Activated B cell treated with CpG ODN at 0.5 μM for 24 hours (primary cell): ENCODE measurements at regions not wholly inside any gene's neighbourhood (a gene's known extent, or its start where the extent isn't known, plus 50 kb on each side); places are given as distances from the start of the nearest gene placed in this dataset.

Experiments
- ATAC-seq: fragments of 200-7000 bp; cut with Tn5 transposase; one replicate; pipeline ENCODE4 v1.10.0; 2021; ENCODE audit warnings: low read depth, mild to moderate bottlenecking, moderate library complexity
- CTCF ChIA-PET: fragments of 350-600 bp; sonication (Branson Sonifier 250); formaldehyde crosslinking; loops from one replicate; lab custom pipeline; 2021; ENCODE audit warnings: antibody characterized with exemption; lab: Charles Lee
- POLR2A ChIA-PET: fragments of 350-600 bp; sonication (Branson Sonifier 250); formaldehyde crosslinking; loops from one replicate; lab custom pipeline; 2021; ENCODE audit warnings: antibody characterized with exemption; lab: Charles Lee
- DNase-seq: peaks from one replicate; pipeline ENCODE4 v3.0.0; 2022
- H3K27ac Mint-ChIP-seq: one replicate; pipeline ENCODE4 v1.8.0; 2020; ENCODE audit warnings: mixed read lengths
- H3K27me3 Mint-ChIP-seq: one replicate; pipeline ENCODE4 v1.8.0; 2021; ENCODE audit warnings: mixed read lengths
- H3K36me3 Mint-ChIP-seq: one replicate; pipeline ENCODE4 v1.8.0; 2021; ENCODE audit warnings: low read depth, mixed read lengths
- H3K4me1 Mint-ChIP-seq: one replicate; pipeline ENCODE4 v1.8.0; 2021; ENCODE audit warnings: mixed read lengths
- H3K4me3 Mint-ChIP-seq: one replicate; pipeline ENCODE4 v1.8.0; 2020; ENCODE audit warnings: mild to moderate bottlenecking, mixed read lengths
- H3K9me3 Mint-ChIP-seq: one replicate; pipeline ENCODE4 v1.8.0; 2020; ENCODE audit warnings: mixed read lengths
- CTCF ChIP-seq: fragments of 200-600 bp; IDR thresholded peaks from one replicate; pipeline ENCODE4 v1.8.0; 2022; ENCODE audit warnings: antibody characterized with exemption, mild to moderate bottlenecking
- intact Hi-C: fragments of 100-400 bp; cut with micrococcal nuclease; formaldehyde crosslinking; loops from one replicate; pipeline ENCODE4 v1.15.1; 2024

DNA sequence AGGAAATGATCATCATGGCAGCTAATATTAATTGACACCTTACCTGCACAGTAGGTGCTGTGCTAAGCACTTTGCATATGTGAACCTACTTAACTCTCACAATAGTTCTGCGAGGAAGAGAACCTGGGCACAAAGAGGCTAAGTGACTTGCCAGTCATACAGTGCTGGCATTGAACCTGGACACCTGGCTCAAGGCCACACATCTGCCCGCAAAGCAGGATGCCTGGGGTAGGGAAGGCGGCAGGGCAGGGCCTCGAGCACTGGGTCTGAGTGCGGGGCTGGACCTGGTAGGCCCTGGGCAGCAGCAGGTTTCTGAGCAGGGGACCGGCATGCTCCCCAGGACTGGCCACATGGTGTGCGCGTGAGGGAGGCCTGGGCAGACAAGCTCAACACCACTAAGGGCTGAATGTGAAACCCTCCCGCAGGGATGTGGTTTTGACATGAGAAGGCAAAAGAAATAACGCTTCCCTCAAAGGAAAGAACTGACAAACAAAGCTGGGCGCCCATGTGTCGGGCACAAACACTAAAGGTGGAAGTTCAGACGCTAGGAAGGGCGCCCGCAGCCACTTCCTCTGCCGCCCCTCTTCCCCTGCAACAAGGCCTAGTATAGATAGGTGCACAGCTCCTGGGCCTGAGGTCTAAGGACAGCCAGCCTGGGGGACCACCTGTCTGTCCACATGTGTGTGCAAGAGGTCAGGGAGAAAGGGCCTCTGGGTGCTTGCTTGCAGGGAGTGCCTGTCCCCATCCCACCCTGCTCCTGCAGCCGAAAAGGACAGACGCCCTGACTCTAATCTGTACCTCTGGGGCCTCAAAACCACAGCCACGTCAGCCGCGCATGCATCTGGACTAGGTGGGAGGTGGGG, 92.5 kb downstream of the ZFP36L2 start:
- ChIA-PET CTCF (interaction anchor here (0.8 to 14.4 kb wide), 4 partner anchors 28 to 90 kb away, joined by 3 to 336 read pairs (median 11); partner anchors contain the start of gene ZFP36L2), POLR2A (interaction anchor here (0.6 to 13.4 kb wide), 14 partner anchors 10 to 392 kb away, joined by 3 to 561 read pairs (median 4); partner anchors contain the start of gene ZFP36L2)
- peak; percentile 55 for ATAC-seq
- no peaks in the 10 kb centered on the region for H3K9me3 Mint-ChIP-seq
- no peaks in the 10 kb centered on the region for H3K36me3 Mint-ChIP-seq
- intact Hi-C loops = loop anchor here (1.0 to 10.0 kb wide), 5 partner anchors 25 to 271 kb away; no protein-coding TSS in a partner anchor
- TF ChIP-seq CTCF = no peak
- peak; percentile 64 for DNase-seq
- peak overlapping the region; percentile 53 for H3K4me3 Mint-ChIP-seq
- H3K27me3 Mint-ChIP-seq = no peaks in the 10 kb centered on the region
- H3K4me1 Mint-ChIP-seq = peaks cover 91% of the 10 kb centered on the region
- peak overlapping the region; percentile 92 for H3K27ac Mint-ChIP-seq

DNA sequence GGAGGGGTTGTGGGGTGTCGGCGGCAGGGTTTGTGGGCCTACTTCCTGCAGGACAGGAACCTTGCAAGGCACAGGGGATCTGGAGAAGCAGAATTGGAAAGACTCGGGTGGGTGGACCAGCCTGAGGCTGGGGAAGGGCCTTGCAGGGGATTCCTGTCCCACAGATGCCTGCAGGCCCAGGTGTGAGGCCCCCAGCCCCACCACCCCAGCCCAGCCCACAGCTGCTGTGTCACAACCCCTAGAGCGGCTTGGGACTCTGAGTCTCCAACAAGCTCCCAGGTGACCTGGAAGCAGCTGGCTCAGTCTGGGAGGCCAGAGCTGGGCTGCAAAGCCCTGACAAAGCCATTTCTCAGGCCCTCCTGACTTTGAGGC, 93.1 kb downstream of the ZFP36L2 start:
- H3K36me3 Mint-ChIP-seq = no peaks in the 10 kb centered on the region
- intact Hi-C loops = loop anchor here (5.0 to 10.0 kb wide), 2 partner anchors 159 to 271 kb away; no protein-coding TSS in a partner anchor

DNA sequence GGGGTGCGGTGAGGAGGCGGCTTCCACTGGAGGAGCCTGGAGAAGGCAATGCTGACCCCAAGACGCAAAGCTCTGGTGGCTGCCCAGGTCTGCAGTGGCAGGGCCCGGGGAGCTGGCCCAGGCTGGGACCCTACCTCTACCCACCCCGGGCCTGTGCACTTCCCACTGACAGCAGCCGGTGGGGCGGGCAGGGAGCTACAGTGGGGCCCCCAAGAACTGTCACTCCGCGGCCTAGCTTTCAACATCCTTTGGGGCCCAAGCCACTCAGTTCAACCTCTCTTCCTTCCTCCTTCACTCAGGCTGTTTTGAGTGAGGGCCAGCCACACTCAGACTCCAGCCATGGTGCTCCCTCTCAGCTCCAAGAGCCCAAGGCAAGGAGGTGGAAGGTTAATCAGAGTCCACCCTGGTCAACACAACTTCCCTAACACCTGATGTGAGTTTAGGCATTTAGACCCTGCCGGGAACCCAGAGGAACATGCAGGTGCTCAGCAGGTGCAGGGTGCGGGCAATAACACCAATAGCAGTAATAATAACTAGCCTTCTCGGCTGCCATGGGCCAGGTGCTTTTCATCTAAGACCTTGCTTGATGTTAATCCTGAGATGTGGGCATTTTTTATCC, 93.6 kb downstream of the ZFP36L2 start:
- DNase-seq (no peak), ATAC-seq (no peak)
- intact Hi-C loops = loop anchor here (5.0 to 10.0 kb wide), 2 partner anchors 160 to 272 kb away; no protein-coding TSS in a partner anchor
- CTCF ChIA-PET = interaction anchor here (1.0 to 14.4 kb wide), 6 partner anchors 25 to 351 kb away, joined by 3 to 336 read pairs (median 8); partner anchors contain the start of gene ZFP36L2
- H3K27me3 Mint-ChIP-seq = no peaks in the 10 kb centered on the region
- no peaks in the 10 kb centered on the region for H3K36me3 Mint-ChIP-seq
- no peaks in the 10 kb centered on the region for H3K9me3 Mint-ChIP-seq
- H3K4me1 Mint-ChIP-seq = peaks cover 98% of the 10 kb centered on the region
- peak overlapping the region; percentile 24 for H3K4me3 Mint-ChIP-seq
- POLR2A ChIA-PET = interaction anchor here (0.6 to 13.4 kb wide), 9 partner anchors 19 to 351 kb away, joined by 3 to 561 read pairs (median 14); partner anchors contain the start of gene ZFP36L2
- TF ChIP-seq CTCF = no peak
- H3K27ac Mint-ChIP-seq = peak overlapping the region; percentile 92

More for the DNA sequence above, 93.1 kb downstream of the ZFP36L2 start:
- ChIA-PET POLR2A (interaction anchor here (0.6 to 13.4 kb wide), 12 partner anchors 9 to 350 kb away, joined by 3 to 561 read pairs (median 6); partner anchors contain the start of gene ZFP36L2), CTCF (interaction anchor here (1.1 to 14.4 kb wide), 4 partner anchors 25 to 159 kb away, joined by 3 to 336 read pairs (median 10); partner anchors contain the start of gene ZFP36L2)
- Mint-ChIP-seq H3K27me3 (no peaks in the 10 kb centered on the region), H3K9me3 (no peaks in the 10 kb centered on the region), H3K27ac (peak overlapping the region; percentile 92), H3K4me3 (peak overlapping the region; percentile 7), H3K4me1 (peaks cover 95% of the 10 kb centered on the region)
- DNase-seq (no peak), ATAC-seq (no peak)
- no peak for TF ChIP-seq CTCF

DNA sequence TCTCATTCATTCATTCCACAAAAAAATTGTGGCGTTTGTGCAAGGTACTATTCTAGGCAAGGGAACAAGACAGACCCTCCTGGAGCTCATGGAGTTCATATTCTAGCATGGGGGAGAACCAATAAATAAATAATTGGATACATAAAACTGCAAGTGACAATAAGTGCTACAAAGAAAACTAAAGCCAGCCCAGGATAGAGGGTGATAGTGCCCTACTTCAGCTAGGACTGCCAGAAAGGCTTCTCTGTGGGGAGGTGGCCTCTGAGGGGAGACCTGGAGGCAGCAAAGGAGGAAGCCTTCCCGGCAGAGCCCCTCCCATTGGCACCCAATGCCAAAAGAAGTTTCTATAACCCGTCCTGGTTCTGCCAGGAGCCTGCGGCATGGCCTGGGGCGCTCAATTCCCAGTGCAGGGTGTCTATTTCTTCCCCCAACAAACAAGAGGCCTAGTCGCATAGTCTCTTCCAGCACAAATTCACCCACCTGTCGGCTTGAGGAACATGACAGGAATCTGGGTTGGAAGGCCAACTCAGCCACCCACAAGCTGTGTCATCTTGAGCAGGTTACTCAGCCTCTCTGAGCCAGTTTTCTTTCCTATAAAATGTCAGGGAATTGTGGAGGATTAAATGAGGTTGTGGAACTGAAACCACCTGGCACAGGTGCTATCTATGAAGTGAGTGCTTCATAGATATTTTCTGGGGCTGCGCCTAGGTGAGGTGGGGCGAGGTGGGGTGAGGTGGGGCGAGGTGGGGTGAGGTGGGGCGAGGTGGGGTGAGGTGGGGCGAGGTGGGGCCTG, 94.3 kb downstream of the ZFP36L2 start:
- H3K4me1 Mint-ChIP-seq = peaks cover 97% of the 10 kb centered on the region
- CTCF ChIA-PET = interaction anchor here (1.0 to 14.4 kb wide), 7 partner anchors 9 to 352 kb away, joined by 3 to 336 read pairs (median 4); partner anchors contain the start of gene ZFP36L2
- POLR2A ChIA-PET = interaction anchor here (0.9 to 13.4 kb wide), 12 partner anchors 20 to 352 kb away, joined by 3 to 561 read pairs (median 8); partner anchors contain the start of gene ZFP36L2
- intact Hi-C loops = loop anchor here (1.0 to 10.0 kb wide), 11 partner anchors 25 to 352 kb away; no protein-coding TSS in a partner anchor
- no peak for ATAC-seq
- peak overlapping the region; percentile 92 for H3K27ac Mint-ChIP-seq
- no peaks in the 10 kb centered on the region for H3K36me3 Mint-ChIP-seq
- no peak for TF ChIP-seq CTCF
- no peak for DNase-seq
- no peaks in the 10 kb centered on the region for H3K27me3 Mint-ChIP-seq
- peak overlapping the region; percentile 8 for H3K4me3 Mint-ChIP-seq
- no peaks in the 10 kb centered on the region for H3K9me3 Mint-ChIP-seq
